ENCODE measurements at regions not wholly inside any gene's neighbourhood (a gene's known extent, or its start where the extent isn't known, plus 50 kb on each side); places are given as distances from the start of the nearest gene placed in this dataset.

DNA sequence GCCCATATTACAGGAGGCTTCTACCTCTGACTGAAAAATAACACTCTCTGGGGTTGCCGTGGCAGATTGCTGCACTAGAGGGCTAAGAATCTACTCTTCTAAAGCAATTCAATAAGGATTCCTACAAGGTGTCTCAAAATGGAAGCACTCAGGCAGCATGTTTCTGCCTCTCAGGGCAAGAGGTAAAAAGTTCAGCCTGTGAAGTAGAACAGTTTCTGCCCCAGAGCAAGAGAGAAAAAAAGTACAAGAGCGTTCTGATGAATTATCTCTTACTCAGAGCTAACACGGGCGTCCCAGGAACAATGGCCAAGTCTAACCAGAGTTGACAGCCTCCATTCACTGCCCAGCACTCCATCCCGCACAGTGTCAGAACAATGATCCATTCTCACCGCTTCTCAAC, 71.3 kb upstream of the TES start:
- 71 to 79% (median 75%) methylated on average over 6 of the region's 6 CpGs for WGBS, 3 donors
- Histone ChIP-seq H3K36me3 (ENCODE audit: insufficient read depth in 1 of 2, low read depth in 1 of 2) (no peaks in the 10 kb centered on the region), H3K4me3 (no peak overlapping the region), H3K27ac (no peak overlapping the region), H3K9me3 (no peaks in the 10 kb centered on the region), H3K27me3 (ENCODE audit: insufficient read depth in 3 of 3, low read length in 2 of 3) (no peaks in the 10 kb centered on the region), H3K4me1 (no peaks in the 10 kb centered on the region)
- DNase-seq, result no peak
- ATAC-seq, result no peak
- intact Hi-C loops (cut with DNase I), result no loop called here
- TF ChIP-seq, protein P1, sequence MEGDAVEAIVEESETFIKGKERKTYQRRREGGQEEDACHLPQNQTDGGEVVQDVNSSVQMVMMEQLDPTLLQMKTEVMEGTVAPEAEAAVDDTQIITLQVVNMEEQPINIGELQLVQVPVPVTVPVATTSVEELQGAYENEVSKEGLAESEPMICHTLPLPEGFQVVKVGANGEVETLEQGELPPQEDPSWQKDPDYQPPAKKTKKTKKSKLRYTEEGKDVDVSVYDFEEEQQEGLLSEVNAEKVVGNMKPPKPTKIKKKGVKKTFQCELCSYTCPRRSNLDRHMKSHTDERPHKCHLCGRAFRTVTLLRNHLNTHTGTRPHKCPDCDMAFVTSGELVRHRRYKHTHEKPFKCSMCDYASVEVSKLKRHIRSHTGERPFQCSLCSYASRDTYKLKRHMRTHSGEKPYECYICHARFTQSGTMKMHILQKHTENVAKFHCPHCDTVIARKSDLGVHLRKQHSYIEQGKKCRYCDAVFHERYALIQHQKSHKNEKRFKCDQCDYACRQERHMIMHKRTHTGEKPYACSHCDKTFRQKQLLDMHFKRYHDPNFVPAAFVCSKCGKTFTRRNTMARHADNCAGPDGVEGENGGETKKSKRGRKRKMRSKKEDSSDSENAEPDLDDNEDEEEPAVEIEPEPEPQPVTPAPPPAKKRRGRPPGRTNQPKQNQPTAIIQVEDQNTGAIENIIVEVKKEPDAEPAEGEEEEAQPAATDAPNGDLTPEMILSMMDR (IDR thresholded peaks at IDR 0.05), result no peak

DNA sequence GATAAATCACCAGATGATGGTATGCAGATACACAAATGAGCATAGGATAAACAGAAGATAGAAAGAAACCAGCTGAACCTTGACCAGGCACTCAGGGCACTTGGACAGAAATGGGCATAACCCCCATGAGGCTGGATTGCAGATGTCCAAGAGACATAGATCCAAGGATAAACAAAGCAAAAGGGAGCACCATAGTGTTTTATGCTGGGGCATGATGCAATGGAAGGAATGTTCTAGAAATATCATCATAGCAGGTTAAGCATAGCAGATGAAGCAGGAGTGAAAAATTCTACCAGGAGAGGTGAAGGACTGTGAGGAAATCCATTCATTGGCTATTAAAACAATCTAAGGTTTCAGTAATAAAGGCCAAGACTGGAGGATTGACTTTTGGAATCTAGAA, 70.5 kb upstream of the TES start:
- Histone ChIP-seq H3K9me3 (no peaks in the 10 kb centered on the region), H3K27ac (no peak overlapping the region), H3K36me3 (ENCODE audit: insufficient read depth in 1 of 2, low read depth in 1 of 2) (no peaks in the 10 kb centered on the region), H3K27me3 (ENCODE audit: insufficient read depth in 3 of 3, low read length in 2 of 3) (no peaks in the 10 kb centered on the region), H3K4me1 (no peaks in the 10 kb centered on the region), H3K4me3 (no peak overlapping the region)
- ATAC-seq (no peak), DNase-seq (no peak)
- intact Hi-C loops (cut with DNase I), result no loop called here
- TF ChIP-seq, protein P1 (IDR thresholded peaks at IDR 0.05), result no peak

DNA sequence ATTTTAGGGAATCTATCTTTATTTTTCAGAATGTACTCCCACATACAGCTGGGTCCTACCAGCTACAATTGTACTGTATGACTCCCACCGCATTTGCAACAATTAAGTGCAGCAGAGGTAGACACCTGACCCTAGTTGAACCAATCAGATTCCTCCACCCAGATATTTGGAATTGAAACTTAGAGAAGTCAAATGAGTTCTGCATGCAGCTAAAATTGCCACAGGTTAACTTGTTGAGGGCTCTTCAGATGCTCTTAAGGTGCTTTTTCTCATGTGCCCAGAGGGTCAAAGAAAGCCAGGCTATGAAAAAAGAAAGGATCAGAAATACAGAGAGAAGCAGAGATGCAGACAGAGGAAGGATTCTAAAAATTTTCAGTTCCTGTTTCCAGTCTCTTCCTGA, 68.0 kb upstream of the TES start:
- no peaks in the 10 kb centered on the region for H3K27me3 ChIP-seq (ENCODE audit: insufficient read depth in 3 of 3, low read length in 2 of 3)
- H3K4me1 ChIP-seq, result no peaks in the 10 kb centered on the region
- WGBS, 3 donors, result 91 to 96% (median 92%) methylated on average over 1 of the region's 1 CpG
- no peak for DNase-seq
- no peak for ATAC-seq
- H3K27ac ChIP-seq, result no peak overlapping the region
- intact Hi-C loops (cut with DNase I), result no loop called here
- no peaks in the 10 kb centered on the region for H3K36me3 ChIP-seq (ENCODE audit: insufficient read depth in 1 of 2, low read depth in 1 of 2)
- TF ChIP-seq, protein P1 (IDR thresholded peaks at IDR 0.05), result no peak
- no peaks in the 10 kb centered on the region for H3K9me3 ChIP-seq
- H3K4me3 ChIP-seq, result no peak overlapping the region

DNA sequence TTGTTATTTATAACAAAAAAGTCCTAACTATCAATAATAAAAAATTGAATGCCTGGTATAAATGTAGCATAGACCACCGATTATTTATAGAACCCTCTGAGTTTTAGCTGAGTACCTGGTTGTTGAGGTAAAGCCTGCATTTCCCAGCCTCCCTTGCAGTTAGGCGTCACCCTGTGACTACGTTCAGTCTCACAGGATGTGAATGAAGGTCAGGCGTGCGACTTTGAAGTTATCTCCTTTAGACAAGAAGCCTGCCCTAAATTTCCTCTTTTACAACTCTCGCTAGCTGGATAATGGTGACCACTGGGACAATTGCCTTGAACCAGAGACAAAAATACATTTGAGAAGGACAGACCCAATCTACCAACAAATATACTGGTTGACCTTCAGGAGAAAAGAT, 67.5 kb upstream of the TES start:
- Histone ChIP-seq H3K9me3 (no peaks in the 10 kb centered on the region), H3K4me3 (no peak overlapping the region), H3K4me1 (no peaks in the 10 kb centered on the region), H3K27me3 (ENCODE audit: insufficient read depth in 3 of 3, low read length in 2 of 3) (no peaks in the 10 kb centered on the region), H3K36me3 (ENCODE audit: insufficient read depth in 1 of 2, low read depth in 1 of 2) (no peaks in the 10 kb centered on the region), H3K27ac (no peak overlapping the region)
- DNase-seq, result no peak
- TF ChIP-seq, protein P1 (IDR thresholded peaks at IDR 0.05), result no peak
- intact Hi-C loops (cut with DNase I), result no loop called here
- 71 to 74% (median 74%) methylated on average over 6 of the region's 6 CpGs for WGBS, 3 donors
- no peak for ATAC-seq

DNA sequence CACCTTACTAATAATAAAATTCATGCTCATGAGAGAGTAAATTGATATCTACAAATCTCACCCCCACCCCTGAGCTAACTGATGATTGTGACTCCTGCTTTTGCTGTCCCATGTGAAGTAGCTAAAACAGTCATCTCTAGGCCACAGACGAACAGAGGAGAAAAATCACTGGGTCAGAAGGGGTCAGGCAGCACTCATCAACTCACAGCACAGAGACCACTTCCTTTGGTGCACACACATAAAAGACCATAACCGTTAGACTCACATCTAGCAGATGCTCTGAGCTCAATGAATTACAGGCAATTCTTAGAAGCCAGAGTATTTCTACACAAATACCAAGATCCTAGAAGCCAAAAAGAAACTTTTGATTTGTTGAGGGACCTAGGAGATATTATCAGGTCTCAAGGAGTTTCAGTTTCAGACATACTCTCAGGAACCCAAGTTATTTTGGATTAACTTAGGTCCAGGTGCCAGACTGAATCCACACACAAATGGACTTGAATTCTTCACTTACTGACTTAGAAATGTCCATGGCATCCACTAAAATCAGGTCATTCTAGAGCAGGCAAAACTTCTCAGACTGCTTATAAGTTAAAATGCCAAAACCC, 65.0 kb upstream of the TES start:
- H3K27ac ChIP-seq, result no peak overlapping the region
- WGBS, 3 donors, result 18 to 33% (median 27%) methylated on average over 2 of the region's 2 CpGs
- ATAC-seq (no peak), DNase-seq (no peak)
- intact Hi-C loops (cut with DNase I), result no loop called here
- no peaks in the 10 kb centered on the region for H3K9me3 ChIP-seq
- no peak overlapping the region for H3K4me3 ChIP-seq
- TF ChIP-seq, protein P1 (IDR thresholded peaks at IDR 0.05), result no peak
- H3K4me1 ChIP-seq, result no peaks in the 10 kb centered on the region
- H3K36me3 ChIP-seq (ENCODE audit: insufficient read depth in 1 of 2, low read depth in 1 of 2), result no peaks in the 10 kb centered on the region
- H3K27me3 ChIP-seq (ENCODE audit: insufficient read depth in 3 of 3, low read length in 2 of 3), result no peaks in the 10 kb centered on the region
